ENCODE measurements at regions not wholly inside any gene's neighbourhood (a gene's known extent, or its start where the extent isn't known, plus 50 kb on each side); places are given as distances from the start of the nearest gene placed in this dataset.
"Not testable (repeated sequence)": the region's sequence is repeated elsewhere in the genome, so short reads cannot be mapped to it uniquely, and the experiment has no call there.

DNA sequence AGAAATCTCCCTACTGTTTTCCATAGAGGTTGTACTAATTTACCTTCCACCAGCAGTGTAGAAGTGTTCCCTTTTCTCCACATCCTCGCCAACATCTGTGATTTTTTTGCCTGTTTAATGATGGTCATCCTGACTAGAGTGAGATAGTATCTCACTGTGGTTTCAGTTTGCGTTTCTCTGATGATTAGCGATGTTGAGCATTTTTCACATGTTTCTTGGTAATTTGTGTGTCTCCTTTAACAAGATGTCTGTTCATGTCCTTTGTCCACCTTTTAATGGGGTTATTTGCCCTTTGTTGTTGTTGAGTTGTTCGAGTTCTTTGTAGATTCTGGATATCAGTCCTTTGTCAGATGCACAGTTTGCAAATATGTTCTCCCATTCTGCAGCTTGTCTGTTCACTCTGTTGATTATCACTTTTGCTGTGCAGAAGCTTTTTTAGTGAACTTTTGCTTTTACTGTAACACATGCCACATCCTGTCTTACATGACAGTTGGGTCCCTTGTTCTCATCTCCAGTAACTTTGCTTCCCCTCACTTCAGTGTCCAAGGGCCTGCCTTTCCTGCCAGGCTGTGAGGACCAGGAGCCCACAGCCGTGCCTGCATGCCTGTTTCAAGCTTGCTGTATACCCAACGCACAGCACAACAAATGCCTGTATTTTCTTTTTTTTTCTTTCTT is 64.9 kb downstream of the SPRING1 start:
- FAIRE-seq: no peak
- peaks cover 0 to 4% (median 0%) of the 10 kb centered on the region in 3 donors for H3K4me1 ChIP-seq (ENCODE audit: control insufficient read depth in 2 of 3, insufficient read depth in 2 of 3, low read depth in 1 of 3, low read length in 3 of 3)
- no peak overlapping the region for H3K9ac ChIP-seq (ENCODE audit: low read length in 3 of 3)

GRCh38 chr12:116672010-116672409 is 65.9 kb downstream of the SPRING1 start:
- Histone ChIP-seq H3K9ac (ENCODE audit: low read length in 3 of 3) (no peak overlapping the region), H3K27ac (ENCODE audit: low read depth in 2 of 2, low read length in 2 of 2) (no peak overlapping the region), H3K9me3 (ENCODE audit: control insufficient read depth in 2 of 3, insufficient read depth in 1 of 3, low read length in 3 of 3) (no peaks in the 10 kb centered on the region), H3K4me1 (ENCODE audit: control insufficient read depth in 2 of 3, insufficient read depth in 2 of 3, low read depth in 1 of 3, low read length in 3 of 3) (peaks cover 0 to 4% (median 0%) of the 10 kb centered on the region in 3 donors), H3K36me3 (ENCODE audit: control insufficient read depth in 2 of 3, insufficient read depth in 3 of 3, low read length in 3 of 3) (no peaks in the 10 kb centered on the region), H3K27me3 (ENCODE audit: control insufficient read depth, insufficient read depth, low read length) (no peaks in the 10 kb centered on the region), H3K4me3 (ENCODE audit: low read length in 3 of 3) (no peak overlapping the region)
- no peak for FAIRE-seq
- intact Hi-C loops (cut with DNase I): no loop called here
- no peak for DNase-seq
- TF ChIP-seq, protein P1, sequence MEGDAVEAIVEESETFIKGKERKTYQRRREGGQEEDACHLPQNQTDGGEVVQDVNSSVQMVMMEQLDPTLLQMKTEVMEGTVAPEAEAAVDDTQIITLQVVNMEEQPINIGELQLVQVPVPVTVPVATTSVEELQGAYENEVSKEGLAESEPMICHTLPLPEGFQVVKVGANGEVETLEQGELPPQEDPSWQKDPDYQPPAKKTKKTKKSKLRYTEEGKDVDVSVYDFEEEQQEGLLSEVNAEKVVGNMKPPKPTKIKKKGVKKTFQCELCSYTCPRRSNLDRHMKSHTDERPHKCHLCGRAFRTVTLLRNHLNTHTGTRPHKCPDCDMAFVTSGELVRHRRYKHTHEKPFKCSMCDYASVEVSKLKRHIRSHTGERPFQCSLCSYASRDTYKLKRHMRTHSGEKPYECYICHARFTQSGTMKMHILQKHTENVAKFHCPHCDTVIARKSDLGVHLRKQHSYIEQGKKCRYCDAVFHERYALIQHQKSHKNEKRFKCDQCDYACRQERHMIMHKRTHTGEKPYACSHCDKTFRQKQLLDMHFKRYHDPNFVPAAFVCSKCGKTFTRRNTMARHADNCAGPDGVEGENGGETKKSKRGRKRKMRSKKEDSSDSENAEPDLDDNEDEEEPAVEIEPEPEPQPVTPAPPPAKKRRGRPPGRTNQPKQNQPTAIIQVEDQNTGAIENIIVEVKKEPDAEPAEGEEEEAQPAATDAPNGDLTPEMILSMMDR (IDR thresholded peaks at IDR 0.05; ENCODE audit: borderline replicate concordance, extremely low read depth, insufficient read depth): no peak

More for the DNA sequence above, 64.9 kb downstream of the SPRING1 start:
- no peak overlapping the region for H3K27ac ChIP-seq (ENCODE audit: low read depth in 2 of 2, low read length in 2 of 2)
- intact Hi-C loops (cut with DNase I): no loop called here
- DNase-seq: no peak
- no peaks in the 10 kb centered on the region for H3K36me3 ChIP-seq (ENCODE audit: control insufficient read depth in 2 of 3, insufficient read depth in 3 of 3, low read length in 3 of 3)
- no peaks in the 10 kb centered on the region for H3K27me3 ChIP-seq (ENCODE audit: control insufficient read depth, insufficient read depth, low read length)
- no peaks in the 10 kb centered on the region for H3K9me3 ChIP-seq (ENCODE audit: control insufficient read depth in 2 of 3, insufficient read depth in 1 of 3, low read length in 3 of 3)
- TF ChIP-seq, protein P1 (IDR thresholded peaks at IDR 0.05; ENCODE audit: borderline replicate concordance, extremely low read depth, insufficient read depth): no peak
- H3K4me3 ChIP-seq (ENCODE audit: low read length in 3 of 3): no peak overlapping the region

DNA sequence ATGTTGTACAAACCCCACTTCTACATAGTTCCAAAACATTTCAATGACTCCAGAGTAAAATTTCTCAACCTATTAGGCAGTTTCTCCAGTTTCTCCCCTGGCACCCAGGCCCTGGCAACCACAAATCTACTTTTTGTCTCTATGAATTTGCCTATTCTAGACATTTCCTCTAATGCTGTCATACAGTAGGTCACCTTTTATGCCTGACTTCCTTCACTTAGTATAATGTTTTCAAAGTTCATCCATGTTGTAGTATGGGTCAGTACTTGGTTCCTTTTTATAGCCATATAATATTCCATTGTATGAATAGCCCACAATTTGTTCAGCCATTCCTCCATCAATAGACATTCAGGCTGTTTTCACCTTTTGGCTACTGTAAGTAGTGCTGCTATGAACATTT is 67.0 kb downstream of the SPRING1 start:
- Histone ChIP-seq H3K27me3 (ENCODE audit: control insufficient read depth, insufficient read depth, low read length) (no peaks in the 10 kb centered on the region), H3K9me3 (ENCODE audit: control insufficient read depth in 2 of 3, insufficient read depth in 1 of 3, low read length in 3 of 3) (no peaks in the 10 kb centered on the region), H3K27ac (ENCODE audit: low read depth in 2 of 2, low read length in 2 of 2) (no peak overlapping the region), H3K4me1 (ENCODE audit: control insufficient read depth in 2 of 3, insufficient read depth in 2 of 3, low read depth in 1 of 3, low read length in 3 of 3) (peaks cover 0 to 5% (median 0%) of the 10 kb centered on the region in 3 donors), H3K9ac (ENCODE audit: low read length in 3 of 3) (no peak overlapping the region), H3K36me3 (ENCODE audit: control insufficient read depth in 2 of 3, insufficient read depth in 3 of 3, low read length in 3 of 3) (no peaks in the 10 kb centered on the region), H3K4me3 (ENCODE audit: low read length in 3 of 3) (no peak overlapping the region)
- intact Hi-C loops (cut with DNase I): no loop called here
- DNase-seq: no peak
- TF ChIP-seq, protein P1 (IDR thresholded peaks at IDR 0.05; ENCODE audit: borderline replicate concordance, extremely low read depth, insufficient read depth): no peak
- FAIRE-seq: no peak

GRCh38 chr12:116667752-116668151 is 70.1 kb downstream of the SPRING1 start:
- TF ChIP-seq, protein P1 (IDR thresholded peaks at IDR 0.05; ENCODE audit: borderline replicate concordance, extremely low read depth, insufficient read depth): no peak
- DNase-seq: no peak
- FAIRE-seq: no peak
- H3K4me3 ChIP-seq (ENCODE audit: low read length in 3 of 3): no peak overlapping the region
- intact Hi-C loops (cut with DNase I): no loop called here
- no peaks in the 10 kb centered on the region for H3K36me3 ChIP-seq (ENCODE audit: control insufficient read depth in 2 of 3, insufficient read depth in 3 of 3, low read length in 3 of 3)
- H3K9me3 ChIP-seq (ENCODE audit: control insufficient read depth in 2 of 3, insufficient read depth in 1 of 3, low read length in 3 of 3): no peaks in the 10 kb centered on the region
- H3K27me3 ChIP-seq (ENCODE audit: control insufficient read depth, insufficient read depth, low read length): no peaks in the 10 kb centered on the region
- H3K4me1 ChIP-seq (ENCODE audit: control insufficient read depth in 2 of 3, insufficient read depth in 2 of 3, low read depth in 1 of 3, low read length in 3 of 3): peaks cover 0 to 2% (median 0%) of the 10 kb centered on the region in 3 donors
- H3K27ac ChIP-seq (ENCODE audit: low read depth in 2 of 2, low read length in 2 of 2): no peak overlapping the region
- H3K9ac ChIP-seq (ENCODE audit: low read length in 3 of 3): no peak overlapping the region

DNA sequence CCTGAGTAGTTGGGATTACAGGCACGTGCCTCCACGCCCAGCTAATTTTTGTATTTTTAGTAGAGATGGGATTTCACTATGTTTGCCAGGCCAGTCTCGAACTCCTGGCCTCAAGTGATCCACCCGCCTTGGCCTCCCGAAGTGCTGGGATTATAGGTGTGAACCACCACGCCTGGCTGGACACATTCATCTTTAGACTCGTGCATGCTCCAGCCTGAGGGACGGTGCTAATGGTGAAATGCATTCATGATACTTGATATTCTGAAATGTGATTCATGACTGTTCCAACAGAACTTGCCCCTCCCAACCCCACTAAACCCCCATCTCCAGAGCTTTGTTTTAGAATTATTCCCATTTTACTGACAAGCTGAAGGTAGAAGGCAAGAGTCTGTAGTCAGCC is 71.0 kb downstream of the SPRING1 start:
- intact Hi-C loops (cut with DNase I); H3K27ac ChIP-seq (ENCODE audit: low read depth in 2 of 2, low read length in 2 of 2); H3K9ac ChIP-seq (ENCODE audit: low read length in 3 of 3); DNase-seq; FAIRE-seq; H3K4me3 ChIP-seq (ENCODE audit: low read length in 3 of 3); H3K27me3 ChIP-seq (ENCODE audit: control insufficient read depth, insufficient read depth, low read length); H3K36me3 ChIP-seq (ENCODE audit: control insufficient read depth in 2 of 3, insufficient read depth in 3 of 3, low read length in 3 of 3); H3K4me1 ChIP-seq (ENCODE audit: control insufficient read depth in 2 of 3, insufficient read depth in 2 of 3, low read depth in 1 of 3, low read length in 3 of 3); H3K9me3 ChIP-seq (ENCODE audit: control insufficient read depth in 2 of 3, insufficient read depth in 1 of 3, low read length in 3 of 3): not testable (repeated sequence)

All from kidney (tissue), 13 donors.